GM19372 (cell line): ENCODE measurements at regions not wholly inside any gene's neighbourhood (a gene's known extent, or its start where the extent isn't known, plus 50 kb on each side); places are given as distances from the start of the nearest gene placed in this dataset.
"Not testable (repeated sequence)": the region's sequence is repeated elsewhere in the genome, so short reads cannot be mapped to it uniquely, and the experiment has no call there.

ENCODE experiments used
- ATAC-seq: cut with Tn5 transposase; IDR thresholded peaks from one replicate; pipeline ENCODE4 v1.9.1; 2021; ENCODE audit warnings: mild to moderate bottlenecking, low read depth, moderate library complexity; ENCODE audit not compliant: unreplicated experiment

GRCh38 chr1:218890451-218890850 is 283.2 kb upstream of the LYPLAL1 start:
- ATAC-seq, result no peak

GRCh38 chr1:218891577-218891976 is 282.1 kb upstream of the LYPLAL1 start:
- ATAC-seq, result no peak

- ATAC-seq, result no peak
Measured at GRCh38 chr1:218895064-218895587, 278.6 kb upstream of the LYPLAL1 start.

GRCh38 chr1:218896202-218896601 is 277.5 kb upstream of the LYPLAL1 start:
- ATAC-seq, result no peak

- ATAC-seq, result no peak
Measured at GRCh38 chr1:218898921-218899320, 274.8 kb upstream of the LYPLAL1 start.

GRCh38 chr1:218900615-218901014 is 273.1 kb upstream of the LYPLAL1 start:
- ATAC-seq, result no peak

GRCh38 chr1:218904416-218904815 is 269.3 kb upstream of the LYPLAL1 start:
- no peak for ATAC-seq

GRCh38 chr1:218916720-218917119 is 257.0 kb upstream of the LYPLAL1 start:
- no peak for ATAC-seq

GRCh38 chr1:218917656-218918055 is 256.0 kb upstream of the LYPLAL1 start:
- ATAC-seq, result no peak

- ATAC-seq, result no peak
Measured at GRCh38 chr1:218925777-218926176, 247.9 kb upstream of the LYPLAL1 start.

- no peak for ATAC-seq
Measured at GRCh38 chr1:218926631-218927030, 247.0 kb upstream of the LYPLAL1 start.

GRCh38 chr1:218930000-218930399 is 243.7 kb upstream of the LYPLAL1 start:
- ATAC-seq, result no peak

GRCh38 chr1:218930472-218931241 is 243.0 kb upstream of the LYPLAL1 start:
- no peak for ATAC-seq

- no peak for ATAC-seq
Measured at GRCh38 chr1:218931324-218931723, 242.4 kb upstream of the LYPLAL1 start.

GRCh38 chr1:218933513-218933912 is 240.2 kb upstream of the LYPLAL1 start:
- ATAC-seq, result no peak

GRCh38 chr1:218935408-218935807 is 238.3 kb upstream of the LYPLAL1 start:
- not testable (repeated sequence) for ATAC-seq

- ATAC-seq, result no peak
Measured at GRCh38 chr1:218938259-218938658, 235.4 kb upstream of the LYPLAL1 start.

- no peak for ATAC-seq
Measured at GRCh38 chr1:218939095-218939494, 234.6 kb upstream of the LYPLAL1 start.

- ATAC-seq, result no peak
Measured at GRCh38 chr1:218942431-218942830, 231.2 kb upstream of the LYPLAL1 start.

- ATAC-seq, result no peak
Measured at GRCh38 chr1:218943371-218943770, 230.3 kb upstream of the LYPLAL1 start.

- ATAC-seq, result no peak
Measured at GRCh38 chr1:218945050-218945449, 228.6 kb upstream of the LYPLAL1 start.

GRCh38 chr1:218946147-218946546 is 227.5 kb upstream of the LYPLAL1 start:
- no peak for ATAC-seq
